ENCODE measurements at regions not wholly inside any gene's neighbourhood (a gene's known extent, or its start where the extent isn't known, plus 50 kb on each side); places are given as distances from the start of the nearest gene placed in this dataset.

GRCh38 chr13:19053561-19053960 lies 128.1 kb downstream of the TUBA3C start:
- TF ChIP-seq CTCF (IDR thresholded peaks at IDR 0.05; ENCODE audit: low read depth, low read length) (no peak), EZH2phosphoT487 (IDR thresholded peaks at IDR 0.05; ENCODE audit: low read depth) (no peak)
